HUES64 (cell line): ENCODE measurements at regions not wholly inside any gene's neighbourhood (a gene's known extent, or its start where the extent isn't known, plus 50 kb on each side); places are given as distances from the start of the nearest gene placed in this dataset.
"Not testable (repeated sequence)": the region's sequence is repeated elsewhere in the genome, so short reads cannot be mapped to it uniquely, and the experiment has no call there.

Experiments used
- H3K27ac ChIP-seq: 2 replicates; pipeline ENCODE4 v1.7.0; 2013; ENCODE audit warnings: low read depth, low read length, inconsistent platforms
- H3K27me3 ChIP-seq: 2 replicates; pipeline ENCODE4 v1.6.1; 2013; ENCODE audit warnings: mild to moderate bottlenecking, low read length; ENCODE audit not compliant: insufficient read depth
- H3K36me3 ChIP-seq: 2 replicates; pipeline ENCODE4 v1.6.1; 2013; ENCODE audit warnings: mild to moderate bottlenecking, low read length; ENCODE audit not compliant: insufficient read depth
- H3K4me1 ChIP-seq: 2 replicates; pipeline ENCODE4 v1.6.1; 2013; ENCODE audit warnings: mild to moderate bottlenecking, low read length, moderate library complexity; ENCODE audit not compliant: insufficient read depth
- H3K4me3 ChIP-seq: 2 replicates; pipeline ENCODE4 v1.5.1; 2013; ENCODE audit warnings: mild to moderate bottlenecking, low read length, moderate library complexity
- H3K9ac ChIP-seq: 2 replicates; pipeline ENCODE4 v1.6.1; 2013; ENCODE audit warnings: mild to moderate bottlenecking, low read depth, low read length
- H3K9me3 ChIP-seq: 2 replicates; pipeline ENCODE4 v1.6.1; 2013; ENCODE audit warnings: low read depth, low read length; ENCODE audit not compliant: insufficient read depth
- WGBS: fragments of 150-250, 120-280 bp; methylation state at CpG from one replicate; pipeline ENCODE4 v1.1.7; 2013; ENCODE audit warnings: missing lambda C conversion rate; 5-methylcytosine and 5-hydroxymethylcytosine counted together

GRCh38 chr6:12548526-12548925 is 168.0 kb upstream of the PHACTR1 start:
- no peak overlapping the region for H3K4me3 ChIP-seq
- H3K4me1 ChIP-seq = no peaks in the 10 kb centered on the region
- no peak overlapping the region for H3K27ac ChIP-seq
- H3K36me3 ChIP-seq = no peaks in the 10 kb centered on the region
- H3K9ac ChIP-seq = no peak overlapping the region
- H3K9me3 ChIP-seq = peaks cover 8% of the 10 kb centered on the region
- no peaks in the 10 kb centered on the region for H3K27me3 ChIP-seq
- 95% methylated on average over 2 of the region's 2 CpGs for WGBS

- not testable (repeated sequence) for H3K36me3 ChIP-seq, H3K27ac ChIP-seq, H3K27me3 ChIP-seq, H3K4me3 ChIP-seq, H3K4me1 ChIP-seq, H3K9ac ChIP-seq, H3K9me3 ChIP-seq
- 90% methylated on average over 8 of the region's 8 CpGs for WGBS
These were observed 167.1 kb upstream of the PHACTR1 start for GRCh38 chr6:12549445-12549844.

GRCh38 chr6:12554820-12555219 is 161.7 kb upstream of the PHACTR1 start:
- 100% methylated on average over 2 of the region's 2 CpGs for WGBS
- H3K36me3 ChIP-seq, H3K27ac ChIP-seq, H3K4me1 ChIP-seq, H3K9ac ChIP-seq, H3K27me3 ChIP-seq, H3K9me3 ChIP-seq, H3K4me3 ChIP-seq: not testable (repeated sequence)

GRCh38 chr6:12555267-12555666 is 161.3 kb upstream of the PHACTR1 start:
- H3K36me3 ChIP-seq = no peaks in the 10 kb centered on the region
- no peaks in the 10 kb centered on the region for H3K27me3 ChIP-seq
- WGBS = 89% methylated on average over 2 of the region's 2 CpGs
- no peak overlapping the region for H3K9ac ChIP-seq
- peaks cover 3% of the 10 kb centered on the region; the same call in 1 of the 2 replicates for H3K9me3 ChIP-seq
- no peak overlapping the region for H3K27ac ChIP-seq
- no peak overlapping the region for H3K4me3 ChIP-seq
- H3K4me1 ChIP-seq = no peaks in the 10 kb centered on the region

GRCh38 chr6:12555781-12556180 is 160.8 kb upstream of the PHACTR1 start:
- WGBS = 91% methylated on average over 1 of the region's 3 CpGs

GRCh38 chr6:12557765-12558164 is 158.8 kb upstream of the PHACTR1 start:
- Histone ChIP-seq H3K9me3 (peaks cover 6% of the 10 kb centered on the region; the same call in 1 of the 2 replicates), H3K36me3 (no peaks in the 10 kb centered on the region), H3K27ac (no peak overlapping the region), H3K4me3 (no peak overlapping the region), H3K4me1 (no peaks in the 10 kb centered on the region), H3K9ac (no peak overlapping the region), H3K27me3 (no peaks in the 10 kb centered on the region)
- WGBS = 100% methylated on average over 1 of the region's 2 CpGs

More at GRCh38 chr6:12555781-12556180, 160.8 kb upstream of the PHACTR1 start:
- Histone ChIP-seq H3K9ac (no peak overlapping the region), H3K27me3 (no peaks in the 10 kb centered on the region), H3K4me3 (no peak overlapping the region), H3K9me3 (peaks cover 3% of the 10 kb centered on the region; the same call in 1 of the 2 replicates), H3K4me1 (no peaks in the 10 kb centered on the region), H3K36me3 (no peaks in the 10 kb centered on the region), H3K27ac (no peak overlapping the region)

- H3K4me3 ChIP-seq = no peak overlapping the region
- H3K27ac ChIP-seq = no peak overlapping the region
- H3K9ac ChIP-seq = no peak overlapping the region
- H3K9me3 ChIP-seq = peaks cover 6% of the 10 kb centered on the region; the same call in 1 of the 2 replicates
- no peaks in the 10 kb centered on the region for H3K27me3 ChIP-seq
- 90% methylated on average over 5 of the region's 5 CpGs for WGBS
- no peaks in the 10 kb centered on the region for H3K4me1 ChIP-seq
- H3K36me3 ChIP-seq = no peaks in the 10 kb centered on the region
These were observed 156.3 kb upstream of the PHACTR1 start for GRCh38 chr6:12560315-12560714.

- Histone ChIP-seq H3K27me3 (no peaks in the 10 kb centered on the region), H3K4me3 (no peak overlapping the region), H3K27ac (no peak overlapping the region), H3K4me1 (no peaks in the 10 kb centered on the region), H3K9me3 (peaks cover 2% of the 10 kb centered on the region; the same call in 1 of the 2 replicates), H3K9ac (no peak overlapping the region), H3K36me3 (no peaks in the 10 kb centered on the region)
- WGBS = 89% methylated on average over 2 of the region's 2 CpGs
These were observed 149.9 kb upstream of the PHACTR1 start for GRCh38 chr6:12566618-12567123.

- no peaks in the 10 kb centered on the region for H3K27me3 ChIP-seq
- H3K9me3 ChIP-seq = no peaks in the 10 kb centered on the region
- no peaks in the 10 kb centered on the region for H3K36me3 ChIP-seq
- H3K4me1 ChIP-seq = peaks cover 2% of the 10 kb centered on the region; the same call in 1 of the 2 replicates
- no peak overlapping the region for H3K4me3 ChIP-seq
- 90% methylated on average over 2 of the region's 3 CpGs for WGBS
- H3K27ac ChIP-seq = no peak overlapping the region
- H3K9ac ChIP-seq = no peak overlapping the region
These were observed 148.9 kb upstream of the PHACTR1 start for GRCh38 chr6:12567682-12568081.

- WGBS = 87% methylated on average over 1 of the region's 1 CpG
- Histone ChIP-seq H3K27me3 (no peaks in the 10 kb centered on the region), H3K27ac (no peak overlapping the region), H3K4me3 (no peak overlapping the region), H3K9ac (no peak overlapping the region), H3K9me3 (no peaks in the 10 kb centered on the region), H3K36me3 (no peaks in the 10 kb centered on the region), H3K4me1 (peaks cover 12% of the 10 kb centered on the region)
These were observed 146.9 kb upstream of the PHACTR1 start for GRCh38 chr6:12569646-12570045.

- Histone ChIP-seq H3K9ac (no peak overlapping the region), H3K9me3 (no peaks in the 10 kb centered on the region), H3K4me3 (no peak overlapping the region), H3K27ac (no peak overlapping the region), H3K4me1 (peaks cover 12% of the 10 kb centered on the region), H3K36me3 (no peaks in the 10 kb centered on the region), H3K27me3 (no peaks in the 10 kb centered on the region)
- WGBS = 78% methylated on average over 1 of the region's 2 CpGs
These were observed 146.0 kb upstream of the PHACTR1 start for GRCh38 chr6:12570461-12571030.
